ENCODE measurements at regions not wholly inside any gene's neighbourhood (a gene's known extent, or its start where the extent isn't known, plus 50 kb on each side); places are given as distances from the start of the nearest gene placed in this dataset.
"Not testable (repeated sequence)": the region's sequence is repeated elsewhere in the genome, so short reads cannot be mapped to it uniquely, and the experiment has no call there.

GRCh38 chr9:28524309-28524708, 951.0 kb upstream of the C9orf72 start:
- not testable (repeated sequence) for DNase-seq

GRCh38 chr9:28528049-28528448, 954.8 kb upstream of the C9orf72 start:
- no peak for DNase-seq

- DNase-seq = no peak
These were observed 964.9 kb upstream of the C9orf72 start for GRCh38 chr9:28538132-28538531.

GRCh38 chr9:28539434-28540070, 966.3 kb upstream of the C9orf72 start:
- DNase-seq = no peak

- no peak for DNase-seq
These were observed 969.6 kb upstream of the C9orf72 start for GRCh38 chr9:28542928-28543327.

GRCh38 chr9:28547527-28547926, 974.2 kb upstream of the C9orf72 start:
- DNase-seq = no peak

GRCh38 chr9:28563291-28563934, 990.1 kb upstream of the C9orf72 start:
- no peak for DNase-seq

- no peak for DNase-seq
These were observed 1010.6 kb upstream of the C9orf72 start for GRCh38 chr9:28583832-28584231.

GRCh38 chr9:28584542-28584941, 1011.3 kb upstream of the C9orf72 start:
- no peak for DNase-seq

GRCh38 chr9:28587052-28587451, 1013.8 kb upstream of the C9orf72 start:
- DNase-seq = no peak

GRCh38 chr9:28598408-28598807, 1025.1 kb upstream of the C9orf72 start:
- DNase-seq = no peak

GRCh38 chr9:28600226-28600625, 1026.9 kb upstream of the C9orf72 start:
- DNase-seq = no peak

- no peak for DNase-seq
These were observed 1034.6 kb upstream of the C9orf72 start for GRCh38 chr9:28607843-28608242.

- no peak for DNase-seq
These were observed 1037.1 kb upstream of the C9orf72 start for GRCh38 chr9:28610339-28610738.

GRCh38 chr9:28616310-28616709, 1043.0 kb upstream of the C9orf72 start:
- DNase-seq = no peak

- DNase-seq = no peak
These were observed 1046.7 kb upstream of the C9orf72 start for GRCh38 chr9:28620011-28620410.

GRCh38 chr9:28620661-28621060, 1047.4 kb upstream of the C9orf72 start:
- DNase-seq = no peak

- DNase-seq = no peak
These were observed 1051.5 kb upstream of the C9orf72 start for GRCh38 chr9:28624771-28625170.

GRCh38 chr9:28628031-28628430, 1054.8 kb upstream of the C9orf72 start:
- DNase-seq = no peak

- no peak for DNase-seq
These were observed 1075.4 kb upstream of the C9orf72 start for GRCh38 chr9:28648723-28649122.

- no peak for DNase-seq
These were observed 1077.0 kb upstream of the C9orf72 start for GRCh38 chr9:28650327-28650726.

GRCh38 chr9:28651050-28651722, 1077.9 kb upstream of the C9orf72 start:
- no peak for DNase-seq

- no peak for DNase-seq
These were observed 1079.9 kb upstream of the C9orf72 start for GRCh38 chr9:28653216-28653615.

GRCh38 chr9:28656727-28657126, 1083.4 kb upstream of the C9orf72 start:
- no peak for DNase-seq
